K562 (cell line): ENCODE measurements at regions not wholly inside any gene's neighbourhood (a gene's known extent, or its start where the extent isn't known, plus 50 kb on each side); places are given as distances from the start of the nearest gene placed in this dataset.

Experiments used
- BRD9 ChIP-seq: fragments of 450-650 bp; IDR thresholded peaks from 2 replicates; pipeline ENCODE4 v1.6.1; 2018; ENCODE audit warnings: low read depth; ENCODE audit not compliant: partially characterized antibody
- DDX20 ChIP-seq: fragments of 450-650 bp; IDR thresholded peaks from 2 replicates; pipeline ENCODE4 v1.6.1; 2016; ENCODE audit warnings: missing genetic modification characterization, low read depth, mild to moderate bottlenecking, missing compliant biosample characterization, moderate library complexity
- EGR1 ChIP-seq: fragments of 450-650 bp; conservative IDR thresholded peaks from 2 replicates; pipeline ENCODE4 v1.6.1; 2017; ENCODE audit warnings: mild to moderate bottlenecking
- FOXA1 ChIP-seq: fragments of 450-650 bp; IDR thresholded peaks from 2 replicates; pipeline ENCODE4 v1.6.1; 2016; ENCODE audit warnings: mild to moderate bottlenecking, borderline replicate concordance
- HNRNPH1 ChIP-seq: fragments of 200-400 bp; formaldehyde crosslinking; optimal IDR thresholded peaks from 2 replicates; pipeline ENCODE3; 2017; ENCODE audit warnings: low read depth, mild to moderate bottlenecking, low read length, moderate library complexity
- KLF10 ChIP-seq: fragments of 250-450 bp; sonication (Bioruptor Pico); IDR thresholded peaks from 2 replicates; pipeline ENCODE4 v1.6.1; 2021; ENCODE audit warnings: matching md5 sums
- MCM2 ChIP-seq: fragments of 450-650 bp; IDR thresholded peaks from 2 replicates; pipeline ENCODE4 v1.6.1; 2017; ENCODE audit warnings: low read depth, mild to moderate bottlenecking
- MECOM ChIP-seq: fragments of 250-450 bp; sonication (Bioruptor Pico); IDR thresholded peaks from 2 replicates; pipeline ENCODE4 v1.8.0; 2022; ENCODE audit warnings: inconsistent platforms
- MEF2A ChIP-seq: IDR thresholded peaks from 2 replicates; pipeline ENCODE4 v1.6.1; 2011; ENCODE audit warnings: low read depth, mild to moderate bottlenecking, low read length, moderate library complexity; ENCODE audit not compliant: control insufficient read depth
- POU5F1 ChIP-seq: fragments of 150-350 bp; IDR thresholded peaks from 2 replicates; pipeline ENCODE4 v1.6.1; 2014; ENCODE audit warnings: borderline replicate concordance, low read length, low read depth, mild to moderate bottlenecking; ENCODE audit not compliant: partially characterized antibody
- RBFOX2 ChIP-seq: fragments of 200-400 bp; formaldehyde crosslinking; IDR thresholded peaks from 2 replicates; pipeline ENCODE4 v1.6.1; 2017; ENCODE audit warnings: low read depth, mild to moderate bottlenecking, low read length, moderate library complexity
- RBM22 ChIP-seq: fragments of 200-400 bp; formaldehyde crosslinking; IDR thresholded peaks from 2 replicates; pipeline ENCODE4 v1.6.1; 2018; ENCODE audit warnings: low read length, low read depth; ENCODE audit not compliant: poor library complexity, severe bottlenecking
- SAP30 ChIP-seq: fragments of 200-600 bp; sonication (generic); IDR thresholded peaks from 2 replicates; pipeline ENCODE4 v1.6.1; 2012; ENCODE audit warnings: borderline replicate concordance, low read depth, mild to moderate bottlenecking, moderate library complexity, low read length, control low read depth, inconsistent platforms; ENCODE audit not compliant: insufficient read depth, poor library complexity, severe bottlenecking
- TBP ChIP-seq: optimal IDR thresholded peaks from 2 replicates; pipeline ENCODE3; 2011; ENCODE audit warnings: low read depth, low read length, improper control_type of control experiment
- XRCC3 ChIP-seq: fragments of 450-650 bp; IDR thresholded peaks from 2 replicates; pipeline ENCODE4 v1.6.1; 2017; ENCODE audit warnings: mild to moderate bottlenecking, moderate library complexity
- YY1 ChIP-seq, 3 experiments: IDR thresholded peaks; 2 replicates each; pipeline ENCODE4 v1.6.1; 2011; ENCODE audit warnings: low read length in 2 of 3, mild to moderate bottlenecking in 2 of 3, moderate library complexity in 2 of 3, borderline replicate concordance in 1 of 3, control low read depth in 1 of 3, low read depth in 1 of 3; ENCODE audit not compliant: insufficient read depth in 3 of 3, insufficient replicate concordance in 2 of 3, control insufficient read depth in 1 of 3, insufficient read length in 1 of 3; ENCODE audit errors: extremely low read depth in 1 of 3
- ZBTB1 ChIP-seq: sonication (generic); formaldehyde crosslinking; IDR thresholded peaks from 2 replicates; pipeline ENCODE4 v1.8.1; 2023; ENCODE audit warnings: missing genetic modification reagents, low read depth, mild to moderate bottlenecking, borderline replicate concordance
- ZEB2 ChIP-seq: fragments of 450-650 bp; IDR thresholded peaks from 2 replicates; pipeline ENCODE4 v1.6.1; 2016
- ZNF274 ChIP-seq: IDR thresholded peaks from 2 replicates; pipeline ENCODE4 v1.6.1; 2011; ENCODE audit warnings: low read depth, mild to moderate bottlenecking, low read length, moderate library complexity, borderline replicate concordance
- ZNF57 ChIP-seq: fragments of 450-650 bp; formaldehyde crosslinking; IDR thresholded peaks from 2 replicates; pipeline ENCODE4 v1.4.0; 2020; ENCODE audit warnings: mild to moderate bottlenecking, moderate library complexity
- ZNF583 ChIP-seq: fragments of 250-450 bp; sonication (Bioruptor Pico); IDR thresholded peaks from 2 replicates; pipeline ENCODE4 v1.4.0; 2020
- ZNF586 ChIP-seq: fragments of 450-650 bp; formaldehyde crosslinking; conservative IDR thresholded peaks from 2 replicates; pipeline ENCODE4 v1.4.0; 2020; ENCODE audit warnings: mild to moderate bottlenecking, moderate library complexity
- TF ChIP-seq, protein P1 (sequence below): fragments of 250-450 bp; sonication (Bioruptor Pico); IDR thresholded peaks from 2 replicates; pipeline ENCODE4 v1.9.0; 2021; ENCODE audit warnings: mild to moderate bottlenecking
- TF ChIP-seq, protein P2 (sequence below): sonication (generic); formaldehyde crosslinking; IDR thresholded peaks from 2 replicates; pipeline ENCODE4 v1.8.0; 2022; ENCODE audit warnings: missing genetic modification reagents, mild to moderate bottlenecking, moderate library complexity, borderline replicate concordance
- TF ChIP-seq, protein P3 (sequence below): fragments of 450-650 bp; formaldehyde crosslinking; IDR thresholded peaks from 2 replicates; pipeline ENCODE4 v1.4.0; 2022; ENCODE audit warnings: missing genetic modification characterization
- TF ChIP-seq, protein P4 (sequence below): fragments of 250-450 bp; sonication (Bioruptor Pico); IDR thresholded peaks from 2 replicates; pipeline ENCODE4 v1.5.0; 2021

DNA sequence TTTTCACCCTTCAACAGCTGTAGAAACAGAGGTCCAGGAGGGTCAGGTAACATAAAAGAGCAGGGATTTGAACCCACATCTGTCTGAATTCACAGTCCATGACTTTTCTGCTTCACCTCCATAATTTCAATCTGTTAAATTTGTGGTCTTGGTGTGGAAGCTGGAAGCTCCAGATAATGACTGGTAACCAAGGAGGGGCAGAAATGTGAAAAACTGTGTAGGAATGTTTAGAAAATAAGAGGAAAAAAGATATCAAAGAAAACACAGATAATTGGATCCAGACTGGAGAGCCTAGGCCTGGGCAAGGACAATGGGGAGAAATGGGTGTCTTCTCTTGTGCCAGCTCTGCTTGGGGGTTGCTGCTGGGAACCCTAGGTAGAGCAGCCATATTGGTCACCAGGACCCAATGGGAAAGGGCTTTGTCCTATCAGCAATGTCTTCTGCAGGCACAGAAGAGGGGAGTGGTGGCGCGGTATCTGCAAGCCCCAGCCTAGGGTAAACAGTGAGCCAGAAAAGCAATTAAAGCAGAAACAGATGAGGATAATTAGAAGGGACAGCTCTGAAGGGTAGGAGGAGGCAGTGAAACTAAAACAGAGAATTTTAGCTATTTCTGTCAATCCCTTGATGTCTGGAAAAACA is 54.3 kb upstream of the CCDC91 start (continued):
- TF ChIP-seq, protein P1, sequence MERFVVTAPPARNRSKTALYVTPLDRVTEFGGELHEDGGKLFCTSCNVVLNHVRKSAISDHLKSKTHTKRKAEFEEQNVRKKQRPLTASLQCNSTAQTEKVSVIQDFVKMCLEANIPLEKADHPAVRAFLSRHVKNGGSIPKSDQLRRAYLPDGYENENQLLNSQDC = no peak
- TF ChIP-seq TBP (no peak), ZNF583 (CRISPR knock-in tag) (no peak), MECOM (no peak), RBFOX2 (no peak), MCM2 (no peak), XRCC3 (no peak), SAP30 (no peak), ZEB2 (peak; percentile 24; the same call in 1 of the 2 replicates), KLF10 (CRISPR knock-in tag) (no peak), EGR1 (no peak), ZNF586 (no peak), DDX20 (tag) (no peak), FOXA1 (no peak), ZBTB1 (CRISPR knock-in tag) (no peak), MEF2A (no peak), ZNF274 (0 out of 2 replicates have a peak, but pooled peaks have one; percentile 16), YY1 (IDR thresholded peaks at IDR 0.05; ENCODE audit: borderline replicate concordance in 1 of 3, control insufficient read depth in 1 of 3, extremely low read depth in 1 of 3, insufficient read depth in 3 of 3, insufficient read length in 1 of 3, insufficient replicate concordance in 2 of 3, low read depth in 1 of 3, low read length in 2 of 3) (peak; percentile 49 to 91 (median 75)), BRD9 (no peak), RBM22 (no peak), POU5F1 (no peak), HNRNPH1 (no peak), ZNF57 (CRISPR knock-in tag) (no peak)
- TF ChIP-seq, protein P2, sequence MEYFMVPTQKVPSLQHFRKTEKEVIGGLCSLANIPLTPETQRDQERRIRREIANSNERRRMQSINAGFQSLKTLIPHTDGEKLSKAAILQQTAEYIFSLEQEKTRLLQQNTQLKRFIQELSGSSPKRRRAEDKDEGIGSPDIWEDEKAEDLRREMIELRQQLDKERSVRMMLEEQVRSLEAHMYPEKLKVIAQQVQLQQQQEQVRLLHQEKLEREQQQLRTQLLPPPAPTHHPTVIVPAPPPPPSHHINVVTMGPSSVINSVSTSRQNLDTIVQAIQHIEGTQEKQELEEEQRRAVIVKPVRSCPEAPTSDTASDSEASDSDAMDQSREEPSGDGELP (CRISPR knock-in tag) = peak; percentile 23; the same call in 1 of the 2 replicates
- TF ChIP-seq, protein P3, sequence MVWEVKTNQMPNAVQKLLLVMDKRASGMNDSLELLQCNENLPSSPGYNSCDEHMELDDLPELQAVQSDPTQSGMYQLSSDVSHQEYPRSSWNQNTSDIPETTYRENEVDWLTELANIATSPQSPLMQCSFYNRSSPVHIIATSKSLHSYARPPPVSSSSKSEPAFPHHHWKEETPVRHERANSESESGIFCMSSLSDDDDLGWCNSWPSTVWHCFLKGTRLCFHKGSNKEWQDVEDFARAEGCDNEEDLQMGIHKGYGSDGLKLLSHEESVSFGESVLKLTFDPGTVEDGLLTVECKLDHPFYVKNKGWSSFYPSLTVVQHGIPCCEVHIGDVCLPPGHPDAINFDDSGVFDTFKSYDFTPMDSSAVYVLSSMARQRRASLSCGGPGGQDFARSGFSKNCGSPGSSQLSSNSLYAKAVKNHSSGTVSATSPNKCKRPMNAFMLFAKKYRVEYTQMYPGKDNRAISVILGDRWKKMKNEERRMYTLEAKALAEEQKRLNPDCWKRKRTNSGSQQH (CRISPR knock-in tag) = no peak
- TF ChIP-seq, protein P4, sequence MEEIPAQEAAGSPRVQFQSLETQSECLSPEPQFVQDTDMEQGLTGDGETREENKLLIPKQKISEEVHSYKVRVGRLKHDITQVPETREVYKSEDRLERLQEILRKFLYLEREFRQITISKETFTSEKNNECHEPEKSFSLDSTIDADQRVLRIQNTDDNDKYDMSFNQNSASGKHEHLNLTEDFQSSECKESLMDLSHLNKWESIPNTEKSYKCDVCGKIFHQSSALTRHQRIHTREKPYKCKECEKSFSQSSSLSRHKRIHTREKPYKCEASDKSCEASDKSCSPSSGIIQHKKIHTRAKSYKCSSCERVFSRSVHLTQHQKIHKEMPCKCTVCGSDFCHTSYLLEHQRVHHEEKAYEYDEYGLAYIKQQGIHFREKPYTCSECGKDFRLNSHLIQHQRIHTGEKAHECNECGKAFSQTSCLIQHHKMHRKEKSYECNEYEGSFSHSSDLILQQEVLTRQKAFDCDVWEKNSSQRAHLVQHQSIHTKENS (CRISPR knock-in tag) = no peak
